Uterus (tissue), 2 donors: ENCODE measurements at regions not wholly inside any gene's neighbourhood (a gene's known extent, or its start where the extent isn't known, plus 50 kb on each side); places are given as distances from the start of the nearest gene placed in this dataset.

ENCODE experiments used
- CTCF ChIP-seq, 4 experiments: fragments of 200-600 bp in 2 of 4; fragments of 450-650 bp in 2 of 4; sonication (generic) in 2 of 4; IDR thresholded peaks; one replicate each; pipeline ENCODE4 v1.5.1; 2016 to 2019; ENCODE audit warnings: antibody characterized with exemption in 4 of 4, mild to moderate bottlenecking in 2 of 4, moderate library complexity in 1 of 4
- POLR2A ChIP-seq, 2 donors: fragments of 450-650 bp; IDR thresholded peaks; one replicate each; pipeline ENCODE4 v1.6.1; 2016; ENCODE audit warnings: antibody characterized with exemption in 2 of 2, mild to moderate bottlenecking in 1 of 2, moderate library complexity in 1 of 2

- TF ChIP-seq CTCF (IDR thresholded peaks at IDR 0.05) = no peak
- no peak for TF ChIP-seq POLR2A (IDR thresholded peaks at IDR 0.05)
Observed at GRCh38 chr5:12320331-12320730, 416.1 kb upstream of the CTNND2 start.
